Upper lobe of right lung (tissue), 1 donor: ENCODE measurements at regions not wholly inside any gene's neighbourhood (a gene's known extent, or its start where the extent isn't known, plus 50 kb on each side); places are given as distances from the start of the nearest gene placed in this dataset.

Source experiments
- ATAC-seq: fragments of 200-7000 bp; cut with Tn5 transposase; one replicate; pipeline ENCODE4 v1.9.1; 2020; ENCODE audit warnings: mild to moderate bottlenecking, moderate library complexity
- DNase-seq: peaks from one replicate; pipeline ENCODE4 v3.0.0-alpha.2; 2020
- H3K27ac ChIP-seq: fragments of 200-600 bp; one replicate; pipeline ENCODE4 v1.8.0; 2022
- H3K27me3 ChIP-seq: fragments of 200-600 bp; one replicate; pipeline ENCODE4 v1.8.0; 2022; ENCODE audit warnings: mild to moderate bottlenecking
- H3K36me3 ChIP-seq: fragments of 200-600 bp; one replicate; pipeline ENCODE4 v1.8.0; 2022
- H3K4me1 ChIP-seq: fragments of 200-600 bp; one replicate; pipeline ENCODE4 v1.8.0; 2022
- H3K4me3 ChIP-seq: fragments of 200-600 bp; one replicate; pipeline ENCODE4 v1.8.0; 2022; ENCODE audit warnings: mild to moderate bottlenecking
- H3K9me3 ChIP-seq: fragments of 200-600 bp; one replicate; pipeline ENCODE4 v1.8.0; 2022
- CTCF ChIP-seq: fragments of 200-600 bp; IDR thresholded peaks from one replicate; pipeline ENCODE4 v1.8.0; 2022; ENCODE audit warnings: antibody characterized with exemption
- intact Hi-C: fragments of 100-400 bp; cut with DNase I; formaldehyde crosslinking; loops from one replicate; pipeline ENCODE4 v1.11.0; 2022
- donor health status: DM: no; HTN: yes; CAD: no; lungs with severe emphysema.

DNA sequence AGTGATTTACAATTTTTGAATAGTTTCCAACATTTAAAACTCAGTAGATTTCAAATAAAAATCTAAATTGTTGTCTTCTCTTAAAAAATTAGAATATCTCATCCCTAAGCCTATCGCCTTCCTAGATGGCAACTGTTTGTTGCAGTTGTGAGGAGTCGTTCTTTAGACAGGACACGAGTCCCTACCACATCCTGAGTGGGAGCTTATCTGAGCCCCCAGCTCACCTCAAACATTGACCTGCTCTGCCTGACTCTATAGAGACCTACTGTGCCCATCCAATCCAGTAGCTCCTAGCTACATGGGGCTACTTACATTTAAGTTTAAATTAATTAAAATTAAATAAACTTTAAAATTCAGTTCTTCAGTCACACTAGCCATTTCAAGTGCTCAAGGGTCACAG, 434.7 kb downstream of the FOXO1 start:
- Histone ChIP-seq H3K4me1 (peaks cover 13% of the 10 kb centered on the region), H3K27me3 (no peaks in the 10 kb centered on the region), H3K36me3 (no peaks in the 10 kb centered on the region), H3K9me3 (no peaks in the 10 kb centered on the region), H3K27ac (peak overlapping the region; percentile 47), H3K4me3 (no peak overlapping the region)
- TF ChIP-seq CTCF = no peak
- intact Hi-C loops = no loop called here
- ATAC-seq (no peak), DNase-seq (no peak)

- ATAC-seq (no peak), DNase-seq (no peak)
- intact Hi-C loops = no loop called here
- Histone ChIP-seq H3K27me3 (no peaks in the 10 kb centered on the region), H3K4me3 (no peak overlapping the region), H3K4me1 (peaks cover 13% of the 10 kb centered on the region), H3K9me3 (no peaks in the 10 kb centered on the region), H3K36me3 (no peaks in the 10 kb centered on the region), H3K27ac (no peak overlapping the region)
- no peak for TF ChIP-seq CTCF
Measured at GRCh38 chr13:40232311-40233040, 434.0 kb downstream of the FOXO1 start.

DNA sequence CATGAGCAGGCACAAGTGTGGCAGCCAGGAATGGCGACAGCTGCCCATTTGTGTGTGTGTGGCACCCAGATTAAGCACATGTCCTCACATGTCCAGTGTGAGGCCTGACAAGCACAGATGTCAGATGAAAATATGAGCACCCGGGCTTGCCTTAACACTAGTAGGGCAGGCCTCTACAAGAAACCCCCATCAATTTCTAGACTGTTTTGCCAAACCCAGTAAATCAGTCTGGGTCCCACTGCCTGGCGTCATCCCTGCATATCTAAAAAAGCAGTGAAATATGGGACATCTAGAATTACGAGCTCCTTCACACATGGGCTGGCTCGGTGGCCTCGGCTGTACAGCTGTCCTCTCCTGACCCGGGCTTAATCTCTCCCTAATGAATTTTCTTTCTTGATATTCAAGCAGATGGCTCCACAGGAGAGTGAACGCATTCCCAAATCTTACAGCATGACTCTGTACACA, 432.7 kb downstream of the FOXO1 start:
- Histone ChIP-seq H3K36me3 (no peaks in the 10 kb centered on the region), H3K9me3 (no peaks in the 10 kb centered on the region), H3K27ac (no peak overlapping the region), H3K4me3 (no peak overlapping the region), H3K27me3 (no peaks in the 10 kb centered on the region), H3K4me1 (peaks cover 13% of the 10 kb centered on the region)
- intact Hi-C loops = no loop called here
- ATAC-seq (no peak), DNase-seq (no peak)
- TF ChIP-seq CTCF = no peak

- no peak overlapping the region for H3K4me3 ChIP-seq
- H3K27me3 ChIP-seq = no peaks in the 10 kb centered on the region
- peaks cover 13% of the 10 kb centered on the region for H3K4me1 ChIP-seq
- H3K36me3 ChIP-seq = no peaks in the 10 kb centered on the region
- intact Hi-C loops = no loop called here
- no peaks in the 10 kb centered on the region for H3K9me3 ChIP-seq
- no peak overlapping the region for H3K27ac ChIP-seq
- ATAC-seq (no peak), DNase-seq (no peak)
- TF ChIP-seq CTCF = no peak
Measured at GRCh38 chr13:40235160-40235796, 431.2 kb downstream of the FOXO1 start.

DNA sequence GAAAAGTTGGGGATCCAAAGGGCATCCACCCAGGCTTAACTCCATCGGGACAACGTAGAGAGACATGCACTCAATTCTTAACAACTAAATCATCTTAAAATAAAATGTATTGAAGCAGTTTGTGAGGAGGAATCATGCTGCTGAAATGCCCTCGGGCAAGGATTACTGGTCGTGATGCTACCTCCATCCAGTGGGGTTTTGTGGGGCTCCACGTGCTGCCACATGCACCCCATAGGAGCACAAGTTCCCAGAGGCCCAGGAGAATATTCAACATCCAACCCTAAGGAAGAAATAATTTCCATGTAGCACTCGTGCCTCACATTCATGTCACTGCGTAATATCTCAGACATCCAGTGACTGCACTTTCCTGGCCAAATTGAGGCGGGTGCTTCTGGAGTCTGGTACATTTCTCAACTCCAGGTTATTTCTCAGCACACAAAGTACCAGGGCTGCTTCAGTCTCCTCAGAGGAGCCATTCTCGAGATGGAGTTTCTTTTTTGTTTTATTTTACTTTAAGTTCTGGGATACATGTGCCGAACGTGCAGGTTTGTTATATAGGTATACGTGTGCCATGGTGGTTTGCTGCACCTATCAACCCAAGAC, 429.8 kb downstream of the FOXO1 start:
- no peak for TF ChIP-seq CTCF
- no peaks in the 10 kb centered on the region for H3K9me3 ChIP-seq
- ATAC-seq (peak; percentile 45), DNase-seq (no peak)
- no peak overlapping the region for H3K4me3 ChIP-seq
- peaks cover 8% of the 10 kb centered on the region for H3K4me1 ChIP-seq
- H3K27me3 ChIP-seq = no peaks in the 10 kb centered on the region
- H3K36me3 ChIP-seq = no peaks in the 10 kb centered on the region
- peak overlapping the region; percentile 78 for H3K27ac ChIP-seq
- intact Hi-C loops = no loop called here
